NOMO-1 (cell line): ENCODE measurements at regions not wholly inside any gene's neighbourhood (a gene's known extent, or its start where the extent isn't known, plus 50 kb on each side); places are given as distances from the start of the nearest gene placed in this dataset.

Experiments
- DNase-seq, 2 experiments: peaks; one replicate each; lab custom pipeline; 2025; ENCODE audit not compliant: unreplicated experiment in 2 of 2; lab: John Stamatoyannopoulos, UW

DNA sequence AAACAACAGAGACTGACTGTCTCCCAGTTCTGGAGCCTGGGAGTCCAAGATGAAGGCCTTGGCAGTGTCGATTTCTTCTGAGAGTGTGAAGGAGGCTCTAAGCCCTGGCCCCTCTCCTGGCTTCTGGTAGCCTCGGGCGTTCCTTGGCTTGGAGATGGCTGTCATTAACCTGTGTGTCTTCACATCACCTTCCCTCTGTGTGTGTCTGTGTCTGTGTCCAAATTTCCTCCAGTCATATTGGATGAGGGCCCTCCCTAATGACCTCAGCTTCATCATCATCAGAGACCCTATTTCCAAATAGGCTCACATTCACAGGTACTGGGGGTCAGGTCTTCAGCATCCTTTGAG is 138.3 kb downstream of the TOMM20 start:
- DNase-seq = no peak

DNA sequence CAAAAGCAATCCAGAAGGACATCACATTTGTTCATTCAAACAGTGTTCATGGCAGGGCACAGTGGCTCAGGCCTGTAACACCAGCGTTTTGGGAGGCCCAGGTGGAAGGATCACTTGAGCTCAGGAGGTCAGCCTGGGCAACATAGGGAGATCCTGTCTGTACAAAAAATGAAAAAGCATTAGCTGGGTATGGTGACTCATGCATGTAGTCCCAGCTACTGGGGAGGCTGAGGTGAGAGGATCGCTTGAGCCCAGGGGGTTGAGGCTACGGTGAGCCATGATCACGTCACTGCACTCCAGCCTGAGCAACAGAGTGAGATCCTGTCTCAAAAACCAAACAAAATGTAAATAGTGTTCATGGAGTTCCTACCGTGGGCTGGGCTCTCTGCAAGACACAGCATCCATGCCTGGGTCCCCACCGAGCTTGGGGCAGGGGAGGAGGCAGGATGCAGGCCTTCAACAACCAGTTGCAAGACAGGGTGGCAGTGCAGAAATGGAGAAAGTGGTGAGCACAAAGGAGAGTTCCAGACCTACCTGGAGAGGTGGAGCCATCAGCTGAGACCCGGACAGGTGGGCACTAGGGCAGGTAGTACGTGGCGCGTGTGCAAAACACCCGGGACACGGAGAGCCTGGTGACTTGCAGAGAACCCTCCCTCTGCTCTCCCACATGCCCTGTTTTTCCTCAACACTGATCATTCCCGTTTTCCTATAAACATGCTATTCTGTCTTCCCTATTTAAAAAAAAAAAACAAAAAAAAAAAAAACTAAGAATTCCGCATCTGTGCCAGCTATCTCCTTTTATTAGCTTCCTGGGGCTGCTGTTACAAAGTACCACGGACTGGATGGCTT is 138.9 kb downstream of the TOMM20 start:
- no peak for DNase-seq

DNA sequence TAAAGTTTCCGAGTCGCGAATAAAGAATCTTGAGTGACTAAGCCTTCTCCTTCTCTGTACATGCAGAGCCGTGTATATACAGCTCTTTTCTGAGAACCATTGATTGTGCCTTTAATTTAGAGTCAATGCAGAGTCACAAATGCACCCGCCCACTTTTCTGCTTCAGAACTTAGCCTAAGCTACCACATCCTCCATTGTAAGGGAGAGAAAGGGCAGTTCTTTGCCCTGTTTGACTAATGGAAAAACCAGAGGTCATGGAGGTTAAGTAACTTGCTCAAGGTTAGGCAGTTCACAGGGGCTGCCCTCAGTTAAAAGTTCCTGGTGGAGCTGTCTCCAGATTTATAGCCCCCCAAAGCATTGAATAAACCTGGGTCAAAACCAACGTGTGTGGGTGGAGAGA is 139.6 kb downstream of the TOMM20 start:
- no peak for DNase-seq

DNA sequence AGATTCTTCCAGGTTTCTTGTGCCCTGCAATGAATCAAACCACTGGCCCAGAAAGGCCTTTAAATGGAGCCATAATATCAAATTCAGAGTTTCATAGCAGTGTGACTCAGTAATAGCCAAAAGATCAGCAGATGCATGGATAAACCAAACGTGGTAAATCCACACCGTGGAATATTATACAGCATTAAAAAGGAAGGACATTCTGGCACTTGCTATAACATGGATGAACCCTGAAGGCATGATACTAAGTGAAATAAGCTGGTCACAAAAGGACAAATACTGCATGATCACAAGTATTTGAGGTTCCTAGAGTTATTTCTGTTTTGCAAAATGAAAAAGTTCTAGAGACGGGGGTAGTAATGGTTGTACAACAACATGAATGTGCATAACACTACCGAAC is 140.1 kb downstream of the TOMM20 start:
- no peak for DNase-seq

DNA sequence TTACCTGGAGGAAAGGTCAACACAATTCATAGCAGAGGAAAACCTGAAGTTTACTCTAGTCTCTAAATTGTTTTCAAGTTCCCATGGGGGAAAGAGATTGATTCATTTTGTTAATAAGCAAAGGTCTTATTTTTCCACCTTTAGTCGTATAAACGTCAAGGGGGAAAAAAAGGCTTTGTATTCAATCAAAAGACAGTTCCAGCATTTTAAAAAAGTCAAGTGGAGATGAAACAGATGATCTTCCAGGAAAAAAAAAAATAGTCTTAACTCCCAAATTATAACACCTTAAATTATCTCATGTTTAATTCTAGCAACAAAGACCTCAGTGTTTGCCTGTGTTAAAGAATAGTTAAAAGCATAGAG is 140.5 kb downstream of the TOMM20 start:
- no peak for DNase-seq

DNA sequence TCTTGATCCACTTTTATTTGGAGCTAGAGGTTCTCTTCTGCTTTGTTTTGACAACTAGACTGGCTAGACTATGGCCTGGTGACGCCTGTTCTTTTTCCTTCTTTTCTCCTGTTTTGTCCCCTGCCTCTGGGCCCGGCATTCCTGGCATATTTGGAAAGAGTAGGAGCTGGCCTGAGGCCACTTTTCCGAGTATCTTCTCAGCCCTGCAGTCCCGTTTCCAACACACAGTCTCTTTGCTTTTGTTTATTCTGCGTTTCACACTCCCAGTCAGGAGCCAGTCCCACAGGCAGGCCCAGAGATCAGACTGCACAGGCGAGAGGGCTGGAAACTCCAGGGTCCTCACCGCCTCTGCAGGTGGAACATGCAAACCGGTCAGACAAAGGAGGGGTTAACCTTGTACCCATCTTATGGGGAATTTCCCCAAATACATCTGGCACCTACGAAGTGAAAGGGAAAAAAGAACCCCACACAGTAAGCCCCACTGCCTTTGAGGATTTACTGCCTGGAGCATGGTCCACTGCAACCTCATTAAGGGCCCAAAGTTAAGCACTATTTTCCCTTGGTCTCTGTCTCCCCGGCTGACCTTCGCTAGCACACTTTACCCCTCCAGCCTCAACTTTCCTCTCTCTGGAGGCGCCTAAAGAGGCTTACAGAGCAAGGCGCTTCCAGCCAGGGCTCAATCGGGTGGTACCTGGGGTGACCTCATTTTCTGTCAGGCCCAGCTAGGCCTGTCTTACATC is 141.1 kb downstream of the TOMM20 start:
- DNase-seq = no peak

DNA sequence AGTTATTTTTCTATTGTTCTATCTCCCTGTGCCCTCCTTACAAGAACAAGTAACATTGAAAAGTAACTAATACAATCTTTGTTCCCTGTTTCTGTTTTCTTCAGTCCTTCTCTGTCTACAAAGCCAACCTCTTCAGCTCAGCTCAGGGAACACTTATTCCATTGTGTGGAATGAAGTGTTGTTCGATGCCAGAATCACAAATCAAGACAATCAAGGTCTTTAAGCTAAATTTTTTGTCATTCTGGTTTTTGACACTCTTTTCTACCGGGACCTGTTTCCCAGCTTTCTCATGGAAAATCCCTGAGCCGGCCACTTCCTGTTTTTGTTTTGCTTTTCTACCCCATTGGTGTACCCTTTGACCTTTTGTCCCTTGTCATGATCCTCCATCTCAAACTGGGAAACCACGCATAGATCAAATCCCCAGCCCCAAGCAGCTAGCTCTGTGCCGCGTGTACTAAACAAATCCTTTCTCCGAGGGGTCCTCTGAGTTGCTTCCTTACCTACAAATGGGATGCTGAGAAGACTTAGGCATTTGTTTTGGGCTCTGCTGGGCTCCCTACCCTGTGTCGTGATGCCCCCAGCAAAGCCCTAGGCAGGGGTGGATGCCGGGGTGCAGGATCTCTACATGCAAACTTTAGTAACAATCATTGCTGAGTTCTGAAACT is 141.8 kb downstream of the TOMM20 start:
- DNase-seq = no peak

DNA sequence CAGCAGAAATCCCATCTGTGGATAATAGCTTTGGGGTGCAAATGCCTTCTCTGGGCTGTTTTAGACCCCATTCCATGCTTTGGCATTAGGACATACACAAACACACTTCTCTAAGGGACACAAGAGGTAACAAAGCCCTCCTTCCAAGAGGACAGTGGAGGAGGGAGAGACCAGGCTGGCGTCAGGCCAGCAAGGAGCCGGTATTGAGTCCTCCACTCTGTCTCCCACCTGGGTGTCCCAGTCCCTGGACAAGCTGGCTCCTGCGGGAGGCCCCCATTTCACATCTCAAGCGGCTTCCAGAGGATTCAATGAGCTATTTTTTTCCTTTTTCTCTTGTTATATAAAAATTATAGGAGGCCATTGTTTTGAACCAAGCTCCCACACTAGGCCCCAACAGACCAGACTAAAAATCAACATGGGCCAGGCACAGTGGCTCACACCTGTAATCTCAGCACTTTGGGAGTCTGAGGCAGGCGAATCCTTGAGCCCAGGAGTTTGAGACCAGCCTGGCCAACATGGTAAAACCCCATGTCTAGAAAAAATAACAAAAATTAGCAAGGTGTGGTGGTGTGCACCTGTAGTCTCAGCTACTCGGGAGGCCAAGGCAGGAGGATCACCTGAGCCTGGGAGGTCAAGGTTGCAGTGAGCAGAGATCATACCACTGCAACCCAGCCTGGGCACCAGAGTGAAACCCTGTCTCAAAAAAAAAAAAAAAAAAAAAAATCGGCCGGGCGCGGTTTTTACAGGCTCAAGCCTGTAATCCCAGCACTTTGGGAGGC is 142.9 kb downstream of the TOMM20 start:
- no peak for DNase-seq

DNA sequence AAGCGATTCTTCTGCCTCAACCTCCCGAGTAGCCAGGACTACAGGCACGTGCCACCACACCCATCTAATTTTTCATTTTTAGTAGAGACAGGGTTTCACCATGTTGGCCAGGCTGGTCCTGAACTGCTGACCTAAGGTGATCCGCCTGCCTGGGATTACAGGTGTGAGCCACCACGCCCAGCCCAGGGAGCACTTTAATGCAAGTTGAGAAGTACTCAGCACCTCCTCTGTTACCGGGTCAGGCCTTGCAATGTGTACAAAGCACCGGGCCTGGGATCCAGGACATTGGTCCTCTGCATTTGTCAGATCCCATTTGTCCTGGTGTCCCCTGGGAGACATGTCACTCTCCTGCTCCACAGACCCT is 143.6 kb downstream of the TOMM20 start:
- DNase-seq = no peak

DNA sequence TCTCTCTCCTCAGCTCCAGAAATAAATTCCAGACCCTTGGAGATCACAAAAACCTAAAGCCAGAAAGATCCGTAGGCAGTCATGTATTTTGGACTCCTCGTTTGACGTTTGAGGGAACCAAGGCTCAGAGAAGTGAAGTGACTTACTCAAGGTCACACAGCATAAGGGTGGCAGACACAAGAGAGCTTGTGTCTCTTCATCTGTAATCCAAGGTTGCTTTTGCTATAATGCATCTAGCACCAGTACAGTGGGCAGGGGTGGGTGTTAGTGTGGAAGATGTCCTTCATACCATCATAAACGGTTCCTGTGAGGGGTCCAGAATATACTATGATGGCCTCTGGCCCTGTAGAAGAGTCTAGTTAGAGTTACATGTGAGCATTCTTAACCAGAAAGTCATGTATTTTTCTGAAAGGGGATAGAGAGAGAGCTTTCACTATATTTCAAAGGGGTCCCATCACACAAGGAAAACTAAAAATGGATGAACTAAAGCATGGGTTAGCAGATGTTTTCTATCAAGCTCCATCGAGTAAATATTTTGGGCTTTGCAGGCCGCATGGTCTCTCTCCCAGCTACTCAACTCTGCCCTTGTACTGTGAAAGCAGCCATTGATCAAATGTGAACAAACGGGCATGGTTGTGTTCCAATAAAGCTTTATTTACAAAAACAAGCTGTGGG is 144.9 kb downstream of the TOMM20 start:
- no peak for DNase-seq

DNA sequence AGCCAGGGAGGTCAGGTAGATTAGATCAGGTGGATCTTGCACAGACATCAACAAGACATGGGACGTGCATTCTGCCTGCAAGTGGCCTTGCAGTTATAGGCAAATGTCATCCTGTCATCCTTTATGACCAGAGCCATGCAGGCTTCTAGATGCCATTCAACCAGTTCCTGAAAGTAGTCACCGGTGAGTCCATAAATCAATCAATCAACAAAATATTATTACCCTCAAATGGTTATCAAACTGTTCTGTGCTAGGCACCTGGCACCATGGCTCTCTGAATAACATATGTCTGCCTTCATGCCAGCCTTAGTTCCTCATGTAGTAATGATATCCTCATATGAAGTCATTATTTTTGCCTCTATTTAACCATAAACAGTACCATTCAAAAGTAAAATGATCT is 146.9 kb downstream of the TOMM20 start:
- DNase-seq = no peak

DNA sequence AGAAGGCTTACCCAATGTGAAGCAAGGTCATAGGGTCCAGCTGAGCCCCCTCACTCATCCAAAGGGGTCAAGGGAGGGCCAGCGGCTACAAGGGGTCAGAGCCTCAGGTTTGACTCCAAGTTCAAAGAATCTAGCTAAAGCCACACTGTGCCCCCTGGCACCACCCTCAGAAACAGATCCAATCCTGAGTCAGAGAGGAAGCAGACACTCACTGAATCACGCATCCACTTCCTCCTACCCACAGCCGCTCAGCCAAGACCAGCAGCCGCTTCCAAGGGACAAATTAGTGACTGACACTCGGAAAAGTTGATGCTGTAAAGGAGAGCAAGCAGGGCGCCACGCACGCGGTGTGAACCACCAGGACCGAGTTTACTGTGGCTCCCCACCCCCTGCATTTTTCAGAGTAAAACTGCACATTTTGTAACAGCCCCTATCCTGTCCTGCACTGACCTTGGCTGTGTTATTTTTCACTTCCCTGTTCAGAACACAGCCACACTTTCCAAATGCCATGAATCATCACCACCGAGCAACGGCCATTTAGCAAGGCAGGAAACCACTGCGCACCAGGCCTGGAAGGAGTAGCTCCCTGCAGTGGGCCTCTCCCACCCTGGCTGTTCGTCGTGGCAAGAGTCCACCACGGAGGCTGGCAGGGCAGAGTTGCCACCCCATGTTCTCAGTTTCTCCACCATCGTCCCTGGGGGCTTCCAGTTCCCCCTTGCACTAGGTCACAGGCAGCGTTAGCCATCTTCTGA is 147.8 kb downstream of the TOMM20 start:
- DNase-seq = peak; percentile 99

DNA sequence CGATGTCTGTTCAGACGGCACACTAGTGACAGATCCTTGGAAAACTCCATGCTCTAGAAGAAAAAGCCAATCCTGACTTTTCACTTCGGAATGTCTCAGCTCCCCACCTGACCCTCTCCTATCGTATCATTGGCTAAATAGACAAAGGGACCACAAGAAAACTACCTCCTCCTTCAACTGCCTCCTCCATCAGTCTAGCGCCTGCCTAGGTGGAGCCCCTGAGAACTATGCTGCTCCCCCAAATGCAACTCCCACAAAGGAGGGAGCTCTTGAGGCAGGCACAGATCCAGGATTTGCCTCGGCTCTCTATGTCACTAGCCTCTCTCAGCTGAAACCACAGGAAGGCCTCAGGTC is 148.4 kb downstream of the TOMM20 start:
- no peak for DNase-seq

DNA sequence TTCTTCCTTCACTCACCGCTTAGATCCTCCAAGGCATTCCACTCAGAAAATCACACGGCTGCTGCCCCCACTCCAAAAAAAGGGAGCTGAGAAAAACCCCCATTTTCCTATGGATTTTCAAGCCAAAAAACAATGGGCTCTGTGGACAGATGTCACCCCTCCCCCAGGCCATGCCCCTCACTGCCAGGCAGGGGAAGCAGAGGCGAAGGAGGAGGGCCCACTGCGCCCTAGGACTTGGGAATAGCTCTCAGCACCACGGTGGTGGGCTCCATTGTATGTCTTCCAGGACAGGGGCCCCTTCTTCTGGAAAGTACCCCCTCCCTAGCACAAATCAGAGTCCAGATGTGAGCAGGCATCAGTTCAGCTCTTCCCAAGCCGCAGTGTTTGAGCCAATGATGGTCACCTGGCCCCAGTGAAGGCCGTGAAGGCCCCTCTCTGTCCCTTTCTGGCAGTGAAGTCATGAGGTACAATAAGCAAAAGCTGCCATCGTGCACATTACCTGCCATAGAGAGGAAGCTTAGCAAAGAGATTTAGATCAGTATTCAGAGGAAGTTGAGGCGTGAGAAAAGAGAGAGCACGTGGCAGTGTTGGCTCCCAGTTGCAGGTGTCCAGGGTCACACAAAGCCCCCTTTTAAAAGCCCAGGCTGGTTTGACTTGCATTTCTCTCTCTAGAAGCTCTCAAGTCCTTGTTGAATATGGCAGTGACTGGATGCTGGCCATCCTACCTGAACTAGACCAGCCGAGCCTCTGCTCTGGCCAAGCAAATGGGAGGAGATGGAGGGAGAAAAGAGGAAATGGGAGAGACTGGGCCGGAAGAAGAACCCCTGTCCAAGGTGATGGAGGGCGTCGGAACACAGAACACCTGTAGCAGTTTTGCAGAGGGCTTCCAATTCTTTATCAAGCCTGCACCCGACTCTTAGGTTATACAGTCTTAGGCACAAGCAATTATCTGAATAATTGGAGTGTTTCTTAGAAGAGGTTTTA is 149.0 kb downstream of the TOMM20 start:
- no peak for DNase-seq

DNA sequence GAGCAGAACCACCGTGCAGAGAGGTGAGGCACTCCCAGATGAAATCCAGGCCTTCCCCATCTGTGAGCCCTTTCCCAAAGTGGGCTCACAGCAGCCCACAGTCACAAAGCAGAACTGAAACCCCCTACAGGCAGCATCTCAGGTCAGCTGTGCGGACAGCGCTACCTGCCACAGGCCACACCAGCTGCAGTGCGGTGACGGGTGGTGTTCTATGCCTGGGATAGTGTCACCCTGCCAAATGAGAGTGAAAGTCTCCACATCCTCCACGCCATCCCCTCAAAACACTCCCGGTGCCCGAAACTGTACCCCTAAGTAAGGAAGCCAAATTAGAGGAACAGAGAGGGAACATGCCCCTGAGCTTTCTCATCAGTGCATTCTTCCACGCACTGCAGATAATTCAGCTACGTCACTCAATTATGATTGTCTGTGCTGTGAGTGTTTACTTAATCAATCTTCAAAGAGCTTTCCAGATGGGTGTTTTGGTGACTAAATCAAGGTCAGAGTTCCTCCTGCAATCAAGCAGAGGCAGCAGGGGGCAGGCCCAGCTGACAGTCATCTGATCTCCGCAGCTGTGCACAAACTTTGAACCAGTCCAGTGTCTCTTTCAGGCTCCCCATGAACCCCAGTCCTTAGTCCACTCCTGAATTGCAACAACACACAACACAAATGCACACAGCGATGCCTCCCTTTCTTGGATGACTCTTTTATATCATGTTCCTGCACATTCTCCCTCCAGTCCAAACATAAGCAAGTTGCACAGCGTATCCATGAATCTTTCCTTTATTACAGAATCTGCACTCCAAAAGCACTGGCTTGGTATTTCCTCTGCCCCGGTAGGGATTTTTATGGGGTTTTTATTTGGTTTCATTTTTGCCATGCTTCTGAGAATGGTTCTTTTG is 150.0 kb downstream of the TOMM20 start:
- DNase-seq = peak; percentile 60 to 84

DNA sequence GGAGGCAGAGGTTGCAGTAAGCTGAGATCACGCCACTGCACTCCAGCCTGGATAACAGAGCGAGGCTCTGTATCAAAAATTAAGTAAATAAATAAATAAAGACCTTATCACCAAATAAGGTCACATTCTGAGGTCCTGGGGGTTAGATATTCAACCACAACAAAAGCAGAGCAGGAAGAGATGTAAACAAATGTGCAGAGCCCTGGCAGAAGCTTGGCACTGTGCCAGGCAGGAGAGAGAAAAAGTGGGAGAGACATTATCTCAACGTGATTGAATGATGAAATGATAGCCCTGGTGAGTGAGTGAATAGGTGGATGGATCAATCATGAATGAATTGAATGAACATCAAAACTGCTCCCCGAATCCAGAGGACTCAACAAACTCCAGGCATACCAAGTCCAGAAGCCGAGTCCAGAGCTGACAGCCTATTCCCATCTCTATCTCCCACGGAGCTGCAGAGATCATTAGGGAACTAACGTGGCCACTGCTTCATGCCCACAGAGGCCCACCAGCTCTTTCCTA is 150.7 kb downstream of the TOMM20 start:
- no peak for DNase-seq

DNA sequence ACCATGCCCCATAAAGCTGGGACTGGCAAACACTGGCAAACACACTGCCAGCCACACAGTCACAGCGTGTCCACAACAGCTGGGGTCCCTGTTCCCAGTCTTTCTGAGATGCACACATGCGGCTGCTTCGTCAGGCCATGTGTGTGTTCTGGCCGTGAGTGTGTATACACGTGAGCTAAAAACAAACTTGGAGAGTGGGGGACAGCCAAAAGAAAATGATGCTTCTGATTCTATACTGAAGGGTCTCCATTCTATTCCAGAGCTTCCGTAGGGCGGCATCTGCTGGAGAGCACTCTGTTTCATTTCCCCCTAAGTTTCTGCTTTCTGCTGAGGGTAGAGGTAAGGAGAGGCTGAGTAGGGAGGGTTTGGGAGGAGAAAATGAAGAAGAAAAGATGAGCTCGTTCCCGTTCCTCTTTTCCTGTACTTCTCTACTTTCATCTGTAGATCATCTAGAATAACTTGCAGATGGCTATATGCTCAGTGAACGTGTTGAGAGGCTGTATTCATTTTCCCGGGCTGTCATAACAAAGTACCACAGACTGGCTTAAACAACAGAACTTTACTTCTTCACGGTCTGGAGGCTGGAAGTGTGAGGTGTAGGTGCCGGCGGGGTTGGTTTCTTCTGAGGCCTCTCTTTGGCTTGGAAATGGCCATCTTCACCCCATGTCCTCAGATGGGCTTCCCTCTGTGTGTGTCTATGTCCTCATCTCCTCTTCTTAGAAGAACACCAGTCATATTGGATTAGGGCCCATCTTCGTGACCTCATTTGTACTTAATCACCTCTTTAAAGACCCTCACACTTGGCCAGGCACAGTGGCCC is 151.6 kb downstream of the TOMM20 start:
- peak; percentile 67 to 83 for DNase-seq
